HG02870 (cell line): ENCODE measurements at regions not wholly inside any gene's neighbourhood (a gene's known extent, or its start where the extent isn't known, plus 50 kb on each side); places are given as distances from the start of the nearest gene placed in this dataset.

Experiments
- ATAC-seq: cut with Tn5 transposase; IDR thresholded peaks from one replicate; pipeline ENCODE4 v1.9.1; 2021; ENCODE audit warnings: mild to moderate bottlenecking, moderate library complexity; ENCODE audit not compliant: unreplicated experiment

DNA sequence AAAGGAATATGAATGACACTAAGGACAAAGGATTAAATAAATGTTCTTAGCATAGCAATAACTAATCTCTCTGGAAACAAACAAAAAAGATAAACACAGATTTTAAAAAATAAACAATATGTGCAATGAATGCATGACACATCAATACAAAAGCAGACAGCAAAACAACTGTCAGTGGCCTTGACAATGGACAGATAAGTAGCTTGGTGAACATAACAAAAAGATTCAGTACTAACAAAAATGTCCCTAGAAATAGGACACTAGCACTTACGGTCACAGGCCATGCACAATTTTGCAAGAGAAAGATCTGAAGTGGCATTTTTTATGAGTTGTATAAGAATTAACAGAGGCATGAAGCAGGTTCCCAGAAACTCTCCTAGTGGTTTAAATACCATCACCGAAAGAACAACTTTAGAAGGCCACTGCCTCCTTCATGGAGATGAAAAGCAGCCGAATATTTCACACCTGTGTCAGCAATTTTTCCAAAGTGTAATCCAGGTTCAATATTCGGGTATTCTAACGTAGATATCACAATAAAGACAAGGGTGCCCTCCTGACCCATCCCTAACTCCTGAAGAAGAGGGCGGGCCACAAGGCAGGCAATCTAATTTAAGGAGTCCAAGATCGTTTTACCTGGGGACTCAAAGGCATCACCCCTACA, 231.3 kb upstream of the MKLN1 start:
- no peak for ATAC-seq

DNA sequence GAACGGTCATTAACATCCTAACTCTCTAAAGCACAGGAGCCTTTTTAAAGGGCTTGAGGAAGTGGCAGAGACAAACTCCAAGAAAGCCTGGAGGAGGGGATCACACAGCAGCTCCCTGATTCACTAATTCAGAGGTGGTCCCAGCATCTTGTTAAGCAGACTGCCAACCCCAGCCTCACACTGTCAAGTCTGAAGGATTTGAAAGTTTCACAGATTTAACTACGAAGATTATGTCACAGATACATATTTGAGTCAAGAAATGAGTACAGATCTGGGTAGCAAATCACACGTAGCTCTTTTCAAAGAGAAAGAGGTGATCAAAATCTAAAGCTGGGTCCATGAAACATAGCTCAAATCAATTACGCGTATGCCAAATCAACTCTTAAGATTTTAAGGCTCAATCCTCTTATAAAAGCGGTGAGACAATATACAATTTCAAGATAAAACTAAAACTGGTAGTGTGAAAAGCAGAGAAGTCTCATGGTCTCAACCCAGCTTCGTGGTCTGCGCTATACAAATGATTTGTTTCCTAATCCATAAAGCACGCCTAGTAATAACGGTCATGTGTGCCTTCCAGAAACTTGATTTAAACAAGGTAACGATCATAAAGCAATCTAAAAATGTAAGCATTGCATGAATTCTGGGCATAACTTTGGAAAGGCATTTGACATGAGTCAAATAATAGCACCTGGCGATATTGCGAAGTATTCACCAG, 229.9 kb upstream of the MKLN1 start:
- no peak for ATAC-seq

DNA sequence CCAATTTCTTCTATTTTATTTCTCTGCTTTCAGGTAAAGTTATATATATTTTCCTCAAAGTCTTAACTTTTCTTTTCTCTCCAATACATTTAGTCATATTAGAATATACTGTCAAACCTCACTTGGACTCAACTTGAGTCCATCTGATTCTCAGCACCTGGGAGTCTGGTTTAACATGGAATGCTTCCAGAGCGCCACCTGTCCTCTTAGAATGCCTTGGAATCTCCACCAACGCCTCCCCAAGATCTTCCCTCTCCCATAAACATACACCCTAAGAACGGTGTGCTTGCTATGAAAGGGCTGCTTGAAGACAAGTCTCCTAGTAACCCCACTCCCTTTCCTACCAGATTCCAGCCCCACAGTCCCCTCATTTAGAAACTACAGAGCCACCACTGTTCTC, 229.1 kb upstream of the MKLN1 start:
- ATAC-seq = no peak

DNA sequence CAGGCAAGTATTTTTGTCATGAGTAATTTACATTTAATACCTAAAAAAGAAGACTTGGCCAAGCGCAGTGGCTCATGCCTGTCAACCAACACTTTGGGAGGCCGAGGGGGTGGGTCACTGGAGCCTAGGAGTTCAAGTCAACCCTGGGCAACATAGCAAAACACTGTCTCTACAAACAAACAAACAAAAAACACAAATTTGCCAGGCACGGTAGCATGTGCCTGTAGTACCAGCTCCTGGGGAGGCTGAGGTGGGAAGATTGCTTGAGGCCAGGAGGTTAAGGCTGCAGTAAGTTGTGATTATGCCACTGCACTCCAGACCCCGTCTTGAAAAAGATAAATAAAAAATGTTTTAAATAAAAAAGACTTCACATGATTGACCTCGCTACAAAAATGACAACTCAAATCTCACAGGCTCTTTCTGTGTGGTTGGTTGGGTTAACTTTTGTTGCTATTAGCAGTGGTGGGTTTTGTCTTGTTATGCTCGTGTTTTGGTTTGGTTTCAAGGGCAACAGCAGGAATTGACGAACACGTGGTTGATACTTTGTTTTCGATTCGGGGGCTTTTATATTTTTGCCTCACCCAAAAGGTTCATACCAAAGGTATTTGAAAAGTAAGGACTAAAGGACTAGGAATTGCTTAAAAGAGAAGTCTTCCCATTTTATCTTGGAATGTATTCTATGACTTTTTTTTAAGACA, 227.2 kb upstream of the MKLN1 start:
- ATAC-seq = no peak

DNA sequence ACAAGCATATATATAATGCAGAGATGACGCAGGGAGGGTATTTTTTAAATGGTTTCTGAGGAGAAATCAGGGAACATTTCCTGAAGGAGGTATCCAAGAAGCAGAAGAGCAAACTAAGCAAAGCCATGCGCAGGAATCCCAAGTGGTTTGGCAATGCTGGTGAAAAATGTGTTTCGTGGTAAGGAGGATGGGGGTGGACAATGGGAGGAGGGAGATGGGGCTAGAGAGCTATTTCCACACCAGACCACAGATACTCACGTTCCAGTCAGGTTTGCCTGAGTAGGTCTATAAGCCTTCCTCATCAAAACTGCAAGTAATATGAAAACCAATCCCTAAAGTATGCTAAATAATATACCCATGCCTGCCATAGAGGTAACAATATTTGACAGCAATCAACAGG, 223.7 kb upstream of the MKLN1 start:
- no peak for ATAC-seq

DNA sequence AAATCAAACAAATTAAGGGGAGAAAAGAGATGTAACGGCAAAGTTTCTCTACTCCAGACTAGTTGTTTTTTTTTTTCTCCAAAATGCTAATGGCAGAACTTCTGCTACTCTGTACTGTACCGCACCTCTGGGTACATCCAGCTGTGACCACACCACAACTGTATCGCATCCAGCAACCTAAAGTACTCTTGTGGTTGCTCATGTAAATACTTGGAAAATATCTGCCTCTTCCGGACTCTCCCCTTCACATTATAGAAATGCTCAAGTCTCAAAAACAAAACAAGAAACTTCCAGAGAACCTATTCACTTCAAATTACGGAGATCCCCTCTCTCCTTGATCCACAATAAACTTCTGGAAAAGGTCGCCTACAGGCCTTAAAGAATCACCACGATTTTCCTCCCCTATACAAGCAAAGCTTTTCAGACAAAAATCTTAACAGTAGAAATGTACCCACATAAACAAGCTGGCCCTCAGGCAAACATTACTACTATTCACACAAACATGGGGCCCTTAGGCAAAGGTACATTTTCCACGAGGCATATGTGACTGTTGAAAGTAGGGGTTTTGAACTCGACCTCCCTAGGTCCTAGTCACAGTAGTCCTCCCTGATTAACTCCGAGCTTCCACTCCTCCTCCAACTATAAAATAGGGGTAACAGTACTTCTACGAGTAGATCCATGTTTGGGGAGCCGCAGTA, 222.9 kb upstream of the MKLN1 start:
- ATAC-seq = no peak

DNA sequence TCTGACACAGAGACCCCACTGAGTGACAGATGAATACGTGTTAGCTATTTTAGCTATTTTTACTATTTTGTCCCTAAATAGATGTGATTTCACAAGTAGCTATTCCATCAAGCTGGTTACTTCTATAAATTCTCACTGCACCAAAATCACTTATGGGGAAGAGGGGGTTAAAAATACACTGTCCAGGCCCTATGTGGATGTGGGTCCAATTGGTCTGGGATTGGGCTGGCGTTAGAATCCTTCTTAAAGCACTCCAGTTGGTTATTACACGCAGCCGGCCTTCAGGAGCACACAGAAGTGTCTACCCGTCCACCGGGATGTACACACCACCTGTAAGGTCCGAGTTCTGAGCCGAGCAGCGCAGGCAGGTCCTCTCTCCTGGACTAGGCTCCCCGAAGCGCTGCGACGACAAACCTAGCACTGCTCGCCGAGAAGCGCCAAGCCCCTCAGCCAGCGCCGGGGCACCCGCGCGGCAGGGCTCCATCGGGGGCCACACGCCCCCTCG, 222.3 kb upstream of the MKLN1 start:
- no peak for ATAC-seq

DNA sequence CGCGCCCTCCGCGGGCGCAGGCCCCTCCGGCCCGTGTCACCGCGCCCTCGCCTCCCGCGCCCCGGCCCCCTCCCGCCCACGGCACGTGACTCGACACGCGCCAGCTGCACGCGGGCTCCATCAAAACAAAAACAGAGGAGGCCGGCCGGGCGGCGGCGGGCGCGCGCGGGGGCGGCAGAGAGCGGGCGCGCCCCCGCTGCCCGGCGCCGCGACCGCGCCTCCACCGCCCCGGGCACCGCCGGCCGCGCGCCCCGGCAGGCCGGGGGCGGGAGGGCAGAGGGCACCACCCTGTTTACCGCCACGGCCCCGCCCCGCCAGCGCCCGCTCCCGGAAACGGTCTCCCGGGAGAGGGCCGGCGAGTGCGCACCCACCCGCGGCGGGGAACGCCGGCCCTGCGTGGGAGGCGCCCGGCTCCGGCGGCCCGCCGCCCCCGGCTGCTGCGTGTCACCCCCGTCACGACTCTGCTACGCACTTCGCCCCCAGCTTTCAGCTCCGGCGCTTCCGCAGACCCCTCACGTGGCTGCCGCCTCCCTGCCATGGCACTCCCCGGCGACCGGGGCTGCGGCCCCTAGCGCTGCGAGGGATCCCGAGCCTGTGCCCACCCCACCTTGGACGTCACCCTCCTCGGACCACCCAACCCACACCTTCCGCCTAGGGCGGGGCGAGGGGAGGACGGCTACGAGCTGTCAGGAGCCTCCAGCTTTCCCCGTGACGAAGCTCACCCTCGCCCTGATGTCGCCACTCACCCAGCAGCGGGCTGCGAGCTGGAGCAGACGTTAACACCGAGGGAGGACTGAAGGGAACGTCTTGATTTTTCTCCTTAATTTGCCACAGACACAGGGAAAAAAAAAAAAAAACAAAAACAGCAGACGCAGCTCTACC, 221.6 kb upstream of the MKLN1 start:
- ATAC-seq = no peak

DNA sequence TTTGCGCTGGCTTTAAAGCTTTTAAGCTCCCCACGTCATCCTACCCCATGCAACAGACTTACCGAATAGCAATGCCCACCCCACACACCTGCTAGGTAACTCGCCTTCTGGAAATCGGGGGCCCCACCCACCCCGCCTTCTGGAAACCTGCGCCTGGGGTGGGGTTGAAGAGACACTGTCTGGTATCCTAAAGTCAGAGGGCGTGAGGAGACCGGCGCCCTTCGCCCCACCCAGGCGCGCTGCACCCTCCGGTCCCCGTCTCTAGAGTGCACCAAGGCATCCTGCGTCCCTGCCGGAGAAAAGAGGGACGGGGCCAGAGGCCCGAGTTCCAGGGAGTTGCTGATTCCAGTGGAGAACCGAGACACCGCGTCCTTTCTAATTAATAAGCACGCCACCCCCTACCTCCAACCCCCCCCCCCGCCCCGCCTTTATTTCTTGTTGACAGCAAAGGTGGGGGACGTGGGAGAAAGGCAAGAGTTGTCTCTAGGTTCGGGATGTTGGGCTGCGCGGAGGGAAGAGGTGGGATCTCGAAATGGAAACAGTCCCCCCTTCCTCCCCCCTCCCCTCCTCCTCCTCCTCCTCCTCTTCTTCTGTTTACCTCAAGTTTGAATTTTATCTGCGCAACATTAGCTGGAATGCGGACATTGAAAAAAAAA, 220.9 kb upstream of the MKLN1 start:
- ATAC-seq = no peak

DNA sequence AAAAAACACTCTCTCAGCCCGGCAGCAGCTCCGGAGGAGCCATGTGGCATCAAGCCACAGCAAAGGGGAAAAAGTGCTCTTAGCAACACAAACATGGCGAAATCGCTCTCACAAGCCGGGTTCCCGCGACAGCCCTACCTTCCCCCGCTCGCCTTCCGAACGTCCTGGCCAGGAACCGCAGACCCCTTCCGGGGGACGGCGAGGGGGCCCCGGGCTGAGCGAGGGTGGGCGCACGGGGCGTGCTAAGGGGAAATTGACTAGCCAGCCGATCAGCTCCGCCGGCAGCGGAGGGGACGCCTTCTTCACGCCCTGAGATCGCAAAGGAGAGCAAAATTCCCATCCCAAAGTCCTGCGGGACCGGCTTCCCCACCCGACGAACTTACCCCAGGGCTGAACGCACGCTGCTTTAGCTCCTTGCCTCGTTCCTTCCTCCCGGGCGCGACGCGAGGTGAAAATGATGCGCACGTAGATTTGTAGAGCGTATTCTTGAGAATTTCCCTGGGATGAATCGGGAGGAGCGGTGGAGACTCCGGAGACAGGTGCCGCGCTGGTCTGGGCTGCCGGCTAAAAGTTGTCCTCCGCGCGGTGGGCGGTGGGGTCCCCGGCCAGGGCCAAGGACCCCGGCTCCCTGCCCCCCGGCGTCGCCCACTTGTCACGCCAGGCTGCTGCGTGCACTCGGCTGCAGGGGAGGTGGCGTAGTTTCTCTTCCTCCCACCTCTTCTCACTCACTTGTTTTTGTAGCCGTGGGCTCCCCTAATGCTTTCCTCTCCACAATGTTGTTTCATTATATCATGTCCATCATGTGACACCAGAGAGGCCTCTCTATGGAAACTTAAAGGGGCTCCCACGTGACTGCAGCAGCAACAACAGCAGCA, 220.1 kb upstream of the MKLN1 start:
- peak; percentile 47 for ATAC-seq

DNA sequence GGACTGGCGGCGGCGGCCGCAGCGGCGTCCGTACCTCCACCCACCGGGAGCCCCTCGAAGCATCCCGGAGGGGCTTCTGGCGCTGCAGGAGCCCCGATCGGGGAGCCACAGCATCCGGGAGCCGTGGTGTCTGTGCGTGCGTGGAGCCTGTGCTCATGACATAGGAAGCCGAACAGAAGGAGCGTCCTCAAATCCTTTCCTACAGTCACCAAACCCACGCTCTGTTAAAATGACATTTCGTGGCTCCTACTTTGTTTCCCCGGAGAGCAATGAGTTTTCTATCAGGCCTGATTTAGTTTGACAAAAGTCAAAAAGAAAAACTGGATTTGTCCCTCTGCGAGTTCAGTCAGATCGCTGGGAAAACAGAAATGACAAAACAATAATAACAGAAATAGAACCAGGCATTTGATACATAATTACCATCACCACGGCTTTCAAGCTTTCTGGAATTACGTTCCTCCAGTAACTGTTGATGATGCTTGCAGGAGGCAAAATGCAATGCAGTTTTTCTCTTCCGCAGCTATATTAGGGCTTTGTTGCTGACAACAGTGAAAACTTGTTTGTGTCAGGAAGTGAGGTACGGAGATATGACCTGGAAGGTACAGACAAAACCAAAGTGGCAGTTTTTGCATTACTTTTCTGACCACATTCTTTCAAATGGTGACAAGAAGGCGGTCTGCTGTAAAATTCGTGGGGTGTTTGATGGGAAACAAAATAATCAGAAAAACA, 219.3 kb upstream of the MKLN1 start:
- no peak for ATAC-seq

DNA sequence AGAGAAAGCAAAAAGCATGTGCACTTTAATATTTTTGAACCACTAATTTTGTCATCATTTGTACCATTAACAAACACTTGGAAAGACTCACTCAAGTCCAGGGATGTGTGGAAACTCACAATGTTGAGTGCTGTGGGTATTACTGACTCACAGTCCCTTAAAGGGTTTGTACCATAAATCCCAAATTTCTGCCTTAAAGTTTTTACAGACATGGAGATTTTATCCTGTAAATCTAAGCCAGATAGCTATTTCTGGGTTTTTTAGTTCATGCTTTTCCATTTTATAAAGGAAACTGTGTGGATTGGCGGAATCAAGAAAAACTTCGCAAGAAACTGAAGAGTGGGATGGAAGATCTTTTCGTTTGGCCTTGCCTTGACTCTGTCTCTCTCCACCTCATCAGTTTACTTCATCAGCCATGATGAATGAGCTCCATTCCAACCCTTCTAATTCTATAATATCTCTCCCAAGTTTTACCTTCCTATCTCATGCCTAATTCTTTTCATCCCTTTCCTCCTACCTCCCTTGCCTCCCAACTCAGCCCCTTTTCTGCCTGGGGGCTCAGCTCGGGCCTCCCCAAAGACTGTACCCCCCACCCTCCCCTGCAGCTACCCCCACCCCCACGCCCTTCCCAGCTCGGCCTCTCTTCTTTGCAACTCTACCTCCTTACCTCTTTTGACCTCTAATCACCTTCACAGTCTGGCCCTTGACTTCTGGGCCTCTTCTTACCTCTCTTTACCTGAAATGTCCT, 218.5 kb upstream of the MKLN1 start:
- no peak for ATAC-seq

DNA sequence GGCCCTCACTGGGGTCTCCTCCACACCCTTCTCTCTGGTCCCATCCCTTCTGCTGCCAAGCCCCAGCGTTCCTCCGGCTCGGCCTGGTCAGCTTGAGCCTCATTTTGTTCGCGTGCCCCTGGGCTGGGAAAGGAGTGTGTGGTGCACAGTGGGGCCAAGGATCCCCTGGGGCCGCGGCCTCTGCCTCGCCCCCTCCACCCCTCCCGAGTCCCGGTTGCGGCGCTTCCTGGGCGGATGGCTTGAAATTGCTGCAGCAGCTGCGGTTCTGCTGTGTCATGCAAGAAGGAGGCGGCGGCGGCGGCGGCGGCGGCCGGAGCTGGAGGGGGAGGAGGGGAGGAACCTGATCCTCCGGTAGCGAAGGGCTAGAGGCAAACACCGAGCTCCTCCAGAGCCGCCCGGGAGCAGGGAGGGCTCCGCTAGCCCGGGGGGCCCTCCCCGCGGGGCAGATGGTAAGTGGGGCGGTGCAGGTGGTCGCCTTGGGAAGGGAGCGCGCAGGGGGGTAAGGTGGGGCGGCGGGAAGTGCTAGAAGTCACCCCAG, 217.8 kb upstream of the MKLN1 start:
- no peak for ATAC-seq

DNA sequence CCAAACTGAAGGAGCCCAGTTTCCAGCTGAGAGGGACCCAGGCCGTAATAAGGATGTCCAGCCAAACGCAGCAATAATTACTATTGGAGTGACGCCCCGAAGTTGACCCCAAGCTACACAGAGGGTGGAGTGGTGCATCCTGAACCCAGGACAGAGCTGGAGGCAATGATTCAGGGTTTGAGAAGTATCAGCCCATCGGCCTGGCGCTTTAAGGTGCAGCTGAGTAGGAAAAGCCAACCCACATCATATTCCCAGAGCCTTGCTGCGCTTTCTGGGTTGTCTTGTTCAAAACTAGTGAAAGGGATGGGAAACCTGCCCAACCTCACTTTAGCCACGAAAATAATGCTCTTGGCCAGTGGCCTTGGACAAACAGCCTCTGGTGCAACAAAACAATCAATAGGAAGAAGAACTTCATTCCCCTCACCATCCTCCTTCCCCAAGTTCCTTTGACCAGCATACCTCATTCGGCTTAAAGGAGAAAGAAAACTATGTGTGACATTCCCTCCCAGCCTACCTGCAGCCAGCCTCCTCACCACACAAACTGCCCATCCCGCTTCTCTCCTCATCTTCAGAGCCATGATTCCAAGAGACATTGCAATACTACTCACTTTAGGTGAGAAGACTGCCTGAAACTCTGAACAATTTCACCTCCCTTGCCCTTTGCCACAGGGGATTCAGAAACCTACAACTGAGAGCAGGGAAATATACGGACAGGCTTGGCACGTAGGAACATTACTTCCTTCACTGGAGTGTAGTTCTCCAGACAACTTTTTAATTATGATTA, 217.2 kb upstream of the MKLN1 start:
- no peak for ATAC-seq

DNA sequence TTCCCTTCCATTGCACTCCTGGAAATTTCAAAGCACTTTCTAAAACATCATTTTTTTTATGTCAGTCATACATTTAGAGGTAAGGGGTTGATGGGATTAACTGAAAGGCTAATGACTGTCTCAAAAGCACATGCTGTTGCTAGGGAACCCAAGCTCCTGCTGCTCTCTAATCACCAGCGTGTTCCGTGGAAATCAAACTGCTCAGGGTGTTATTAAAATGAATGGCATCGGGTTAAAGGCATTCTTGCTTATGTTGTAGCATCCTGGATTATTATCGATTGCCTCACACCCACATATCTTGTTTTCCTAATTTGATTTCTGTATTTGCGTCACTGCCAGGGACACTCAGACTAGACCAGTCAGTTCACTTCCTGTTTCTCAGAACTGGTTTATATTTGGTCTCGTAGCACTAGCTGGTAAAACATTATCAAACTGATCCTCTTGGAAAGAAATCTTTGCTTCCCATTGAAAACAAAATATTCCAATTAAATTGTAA, 216.5 kb upstream of the MKLN1 start:
- no peak for ATAC-seq

DNA sequence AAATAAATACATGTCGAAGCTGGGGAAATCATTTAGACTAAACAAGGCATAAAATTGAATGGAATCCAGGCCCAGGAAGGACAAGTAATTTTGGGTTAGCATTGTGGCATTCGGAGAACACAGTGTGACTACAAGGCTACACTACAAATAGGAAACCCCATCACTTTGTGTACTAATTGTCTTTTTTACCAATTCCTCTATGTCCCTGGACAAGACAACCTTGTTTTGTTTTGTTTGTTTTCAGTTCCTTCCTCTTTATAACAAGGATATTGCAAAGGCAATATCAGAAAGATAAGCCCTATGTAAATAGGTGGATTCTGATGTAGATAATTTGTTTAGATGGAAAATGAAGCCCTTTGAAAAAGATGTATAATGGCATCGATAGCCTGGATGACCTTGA, 215.9 kb upstream of the MKLN1 start:
- ATAC-seq = no peak
